Smooth muscle cell (in vitro differentiated cells): ENCODE measurements at regions not wholly inside any gene's neighbourhood (a gene's known extent, or its start where the extent isn't known, plus 50 kb on each side); places are given as distances from the start of the nearest gene placed in this dataset.
"Not testable (repeated sequence)": the region's sequence is repeated elsewhere in the genome, so short reads cannot be mapped to it uniquely, and the experiment has no call there.

ENCODE experiments used
- DNase-seq: peaks from one replicate; lab custom pipeline; 2025; ENCODE audit not compliant: unreplicated experiment; lab: John Stamatoyannopoulos, UW
- H2AFZ ChIP-seq: fragments of 200-600 bp; sonication (generic); 2 replicates; pipeline ENCODE4 v1.6.0; 2016; ENCODE audit warnings: antibody characterized with exemption, low read depth, mild to moderate bottlenecking
- H3F3A ChIP-seq: fragments of 200-600 bp; sonication (generic); 2 replicates; pipeline ENCODE4 v1.6.0; 2017; ENCODE audit warnings: antibody characterized with exemption, low read depth
- H3K27ac ChIP-seq: fragments of 200-600 bp; sonication (generic); 2 replicates; pipeline ENCODE4 v1.5.1; 2016; ENCODE audit warnings: low read depth, mild to moderate bottlenecking
- H3K27me3 ChIP-seq: fragments of 200-600 bp; sonication (generic); 2 replicates; pipeline ENCODE4 v1.6.1; 2016; ENCODE audit warnings: low read depth, mild to moderate bottlenecking
- H3K36me3 ChIP-seq: fragments of 200-600 bp; sonication (generic); 2 replicates; pipeline ENCODE4 v1.5.1; 2016; ENCODE audit warnings: low read depth
- H3K4me1 ChIP-seq: fragments of 200-600 bp; sonication (generic); 2 replicates; pipeline ENCODE4 v1.5.1; 2016; ENCODE audit warnings: low read depth
- H3K4me2 ChIP-seq: fragments of 200-600 bp; sonication (generic); 2 replicates; pipeline ENCODE4 v1.6.0; 2016; ENCODE audit warnings: mild to moderate bottlenecking
- H3K4me3 ChIP-seq: fragments of 200-600 bp; sonication (generic); 2 replicates; pipeline ENCODE4 v1.5.1; 2016; ENCODE audit warnings: mild to moderate bottlenecking
- H3K79me2 ChIP-seq: fragments of 200-600 bp; sonication (generic); 2 replicates; pipeline ENCODE4 v1.6.0; 2016; ENCODE audit warnings: low read depth, mild to moderate bottlenecking
- H3K9ac ChIP-seq: fragments of 200-600 bp; sonication (generic); 2 replicates; pipeline ENCODE4 v1.6.0; 2016; ENCODE audit warnings: low read depth
- H3K9me3 ChIP-seq: fragments of 200-600 bp; sonication (generic); replicated peaks from 2 replicates; pipeline ENCODE4 v1.5.1; 2016; ENCODE audit warnings: low read depth
- H4K20me1 ChIP-seq: fragments of 200-600 bp; sonication (generic); 2 replicates; pipeline ENCODE4 v1.6.0; 2016; ENCODE audit warnings: low read depth
- WGBS: methylation state at CpG from one replicate; pipeline ENCODE4 v1.1.7; 2016; ENCODE audit warnings: low lambda C conversion rate; 5-methylcytosine and 5-hydroxymethylcytosine counted together
- TF ChIP-seq, protein P1 (sequence below): fragments of 200-600 bp; sonication (generic); IDR thresholded peaks from 2 replicates; pipeline ENCODE4 v1.5.1; 2017; ENCODE audit warnings: borderline replicate concordance, mild to moderate bottlenecking, antibody characterized with exemption; ENCODE audit not compliant: insufficient read depth, poor library complexity, severe bottlenecking

DNA sequence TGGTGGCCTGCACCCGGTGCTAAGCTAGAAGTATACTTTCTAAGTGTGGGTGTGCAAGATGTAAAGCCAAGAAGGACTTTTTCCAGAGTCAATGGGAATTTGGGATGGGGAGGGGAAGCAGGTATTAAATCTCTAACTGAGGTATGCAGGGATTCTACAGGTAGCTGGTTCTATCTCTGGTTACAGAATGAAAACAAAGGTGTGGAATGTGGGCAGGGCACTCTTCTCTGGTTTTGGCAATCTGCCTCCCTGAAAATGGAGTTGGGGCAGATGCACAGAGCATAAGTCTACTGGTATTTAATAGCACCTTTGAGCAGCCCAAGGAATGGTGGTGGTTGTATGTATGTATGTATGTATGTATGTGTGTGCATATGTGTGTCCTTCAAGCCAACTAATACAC, 66.7 kb upstream of the PPP1R12A start:
- WGBS, result 85% methylated on average over 1 of the region's 1 CpG
- no peaks in the 10 kb centered on the region for H3K27me3 ChIP-seq

DNA sequence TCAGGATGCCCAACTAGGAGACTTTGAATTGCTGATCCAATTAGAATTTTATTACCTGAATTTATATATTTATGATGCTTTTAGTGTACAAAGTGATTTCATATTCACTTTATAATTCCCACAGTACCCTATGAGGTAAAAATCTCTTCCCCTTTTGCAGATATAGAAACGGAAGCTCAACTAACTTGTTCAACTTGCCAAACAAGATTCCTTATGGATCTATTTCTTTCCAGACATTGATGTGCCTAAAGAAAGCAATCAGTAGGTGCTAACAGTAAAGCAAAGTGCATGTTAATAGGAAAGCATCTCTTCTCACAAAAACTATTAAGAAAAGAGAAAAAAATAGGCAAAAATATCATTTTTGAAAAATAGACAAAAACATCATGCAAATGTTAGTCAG, 65.9 kb upstream of the PPP1R12A start:
- Histone ChIP-seq H3K4me1 (no peaks in the 10 kb centered on the region), H3K36me3 (no peaks in the 10 kb centered on the region), H3K79me2 (no peaks in the 10 kb centered on the region), H3F3A (no peaks in the 10 kb centered on the region), H4K20me1 (no peaks in the 10 kb centered on the region), H3K9ac (no peak overlapping the region), H3K4me2 (no peak overlapping the region), H3K27me3 (no peaks in the 10 kb centered on the region), H3K27ac (no peak overlapping the region), H2AFZ (no peak overlapping the region), H3K4me3 (no peak overlapping the region), H3K9me3 (no peaks in the 10 kb centered on the region)
- TF ChIP-seq, protein P1, sequence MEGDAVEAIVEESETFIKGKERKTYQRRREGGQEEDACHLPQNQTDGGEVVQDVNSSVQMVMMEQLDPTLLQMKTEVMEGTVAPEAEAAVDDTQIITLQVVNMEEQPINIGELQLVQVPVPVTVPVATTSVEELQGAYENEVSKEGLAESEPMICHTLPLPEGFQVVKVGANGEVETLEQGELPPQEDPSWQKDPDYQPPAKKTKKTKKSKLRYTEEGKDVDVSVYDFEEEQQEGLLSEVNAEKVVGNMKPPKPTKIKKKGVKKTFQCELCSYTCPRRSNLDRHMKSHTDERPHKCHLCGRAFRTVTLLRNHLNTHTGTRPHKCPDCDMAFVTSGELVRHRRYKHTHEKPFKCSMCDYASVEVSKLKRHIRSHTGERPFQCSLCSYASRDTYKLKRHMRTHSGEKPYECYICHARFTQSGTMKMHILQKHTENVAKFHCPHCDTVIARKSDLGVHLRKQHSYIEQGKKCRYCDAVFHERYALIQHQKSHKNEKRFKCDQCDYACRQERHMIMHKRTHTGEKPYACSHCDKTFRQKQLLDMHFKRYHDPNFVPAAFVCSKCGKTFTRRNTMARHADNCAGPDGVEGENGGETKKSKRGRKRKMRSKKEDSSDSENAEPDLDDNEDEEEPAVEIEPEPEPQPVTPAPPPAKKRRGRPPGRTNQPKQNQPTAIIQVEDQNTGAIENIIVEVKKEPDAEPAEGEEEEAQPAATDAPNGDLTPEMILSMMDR, result no peak
- no peak for DNase-seq
- WGBS, result 0% methylated on average over 1 of the region's 1 CpG

More for the DNA sequence above, 66.7 kb upstream of the PPP1R12A start:
- Histone ChIP-seq H3K4me3 (no peak overlapping the region), H3K79me2 (no peaks in the 10 kb centered on the region), H3K4me1 (no peaks in the 10 kb centered on the region), H3K9ac (no peak overlapping the region), H2AFZ (no peak overlapping the region), H3K9me3 (no peaks in the 10 kb centered on the region), H3K4me2 (no peak overlapping the region), H3K36me3 (no peaks in the 10 kb centered on the region), H3K27ac (no peak overlapping the region), H3F3A (no peaks in the 10 kb centered on the region), H4K20me1 (no peaks in the 10 kb centered on the region)
- TF ChIP-seq, protein P1, result no peak
- no peak for DNase-seq

DNA sequence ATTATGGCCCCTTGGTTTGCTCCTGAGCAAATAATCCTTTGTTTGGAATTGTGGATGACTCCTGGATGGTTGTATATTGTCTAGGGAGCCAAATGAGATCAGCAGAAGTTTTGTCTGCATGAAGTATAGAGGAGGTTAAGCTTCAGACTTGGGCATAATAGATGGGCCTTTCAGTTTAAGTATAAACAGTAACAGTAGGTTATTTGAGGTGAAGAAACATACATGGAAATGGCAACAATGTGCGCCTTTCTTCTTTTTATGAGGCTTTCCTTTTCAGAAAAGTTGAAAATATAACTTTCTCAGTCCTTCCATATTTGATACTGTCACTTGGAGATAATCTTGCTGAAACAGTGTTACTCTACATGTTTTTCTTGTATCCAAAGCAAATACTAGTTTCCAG, 63.7 kb upstream of the PPP1R12A start:
- peak overlapping the region; percentile 23 for H2AFZ ChIP-seq
- no peak overlapping the region for H3K9ac ChIP-seq
- no peaks in the 10 kb centered on the region for H3K4me1 ChIP-seq
- no peak overlapping the region for H3K27ac ChIP-seq
- TF ChIP-seq, protein P1, result no peak
- no peaks in the 10 kb centered on the region for H4K20me1 ChIP-seq
- H3K4me3 ChIP-seq, result no peak overlapping the region
- H3K36me3 ChIP-seq, result no peaks in the 10 kb centered on the region
- H3K27me3 ChIP-seq, result no peaks in the 10 kb centered on the region
- 100% methylated on average over 1 of the region's 1 CpG for WGBS
- H3K4me2 ChIP-seq, result no peak overlapping the region
- H3K9me3 ChIP-seq, result no peaks in the 10 kb centered on the region
- DNase-seq, result no peak
- no peaks in the 10 kb centered on the region for H3K79me2 ChIP-seq
- no peaks in the 10 kb centered on the region for H3F3A ChIP-seq

DNA sequence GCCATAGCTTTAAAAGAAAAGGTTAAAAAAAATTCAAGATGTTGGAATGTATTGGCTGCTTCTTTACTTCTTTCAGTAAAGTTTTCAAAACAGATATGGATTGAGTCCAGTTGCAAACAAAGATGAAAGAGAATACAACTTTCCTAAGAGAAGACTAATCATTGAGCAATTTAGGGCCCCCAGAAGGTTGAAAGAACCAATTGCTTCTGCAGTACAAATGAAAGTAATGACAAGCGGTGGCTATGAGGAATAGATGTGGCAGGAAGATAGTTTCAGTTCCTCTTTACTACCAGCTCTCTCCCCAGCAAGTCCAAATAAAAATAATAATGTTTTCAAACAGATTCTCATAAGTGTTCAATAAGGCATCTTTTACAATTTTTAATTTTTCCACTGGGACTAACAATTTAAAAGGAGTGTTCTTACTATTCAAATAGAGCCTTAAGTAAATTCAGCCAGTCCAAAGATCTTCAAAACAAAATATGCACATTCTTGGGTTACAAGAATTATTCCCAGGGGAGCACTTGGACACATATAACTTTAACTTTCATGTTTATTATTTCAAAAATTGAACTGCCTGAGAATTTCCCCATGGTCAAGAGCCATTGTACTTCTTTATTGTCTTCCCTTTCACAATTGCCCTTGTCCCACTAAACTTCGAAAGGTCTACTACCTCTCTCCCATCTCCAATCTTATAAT, 62.3 kb upstream of the PPP1R12A start:
- TF ChIP-seq, protein P1, result no peak
- Histone ChIP-seq H3K36me3 (no peaks in the 10 kb centered on the region), H3K4me2 (no peak overlapping the region), H3K79me2 (no peaks in the 10 kb centered on the region), H3K4me1 (no peaks in the 10 kb centered on the region), H3K4me3 (no peak overlapping the region), H3K27ac (no peak overlapping the region), H4K20me1 (no peaks in the 10 kb centered on the region), H2AFZ (no peak overlapping the region), H3K27me3 (no peaks in the 10 kb centered on the region), H3F3A (no peaks in the 10 kb centered on the region), H3K9me3 (no peaks in the 10 kb centered on the region), H3K9ac (no peak overlapping the region)
- DNase-seq, result no peak
- 91% methylated on average over 2 of the region's 2 CpGs for WGBS

DNA sequence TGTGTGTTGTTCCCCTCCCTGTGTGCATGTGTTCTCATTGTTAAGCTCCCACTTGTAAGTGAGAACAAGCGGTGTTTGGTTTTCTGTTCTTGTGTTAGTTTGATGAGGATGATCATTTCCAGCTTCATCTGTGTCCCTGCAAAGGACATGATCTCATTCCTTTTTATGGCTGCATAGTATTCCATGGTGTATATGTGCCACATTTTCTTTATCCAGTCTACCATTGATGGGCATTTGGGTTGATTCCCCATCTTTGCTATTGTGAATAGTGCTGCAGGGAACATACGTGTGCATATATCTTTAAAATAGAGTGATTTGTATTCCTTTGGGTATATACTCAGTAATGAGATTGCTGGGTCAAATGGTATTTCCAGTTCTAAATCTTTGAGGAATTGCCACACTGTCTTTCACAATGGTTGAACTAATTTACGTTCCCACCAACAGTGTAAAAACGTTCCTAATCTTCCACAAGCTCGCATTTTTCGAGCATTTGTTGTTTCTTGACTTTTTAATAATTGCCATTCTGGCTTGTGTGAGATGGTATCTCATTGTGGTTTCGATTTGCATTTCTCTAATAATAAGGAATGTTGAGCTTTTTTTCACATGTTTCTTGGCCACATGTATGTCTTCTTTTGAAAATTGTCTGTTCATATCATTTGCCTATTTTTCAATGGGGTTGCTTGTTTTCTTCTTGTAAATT, 60.6 kb upstream of the PPP1R12A start:
- DNase-seq, result not testable (repeated sequence)
- 89% methylated on average over 7 of the region's 7 CpGs for WGBS

More for the DNA sequence above, 60.6 kb upstream of the PPP1R12A start:
- not testable (repeated sequence) for H3K36me3 ChIP-seq, H3F3A ChIP-seq, H3K4me1 ChIP-seq, H2AFZ ChIP-seq, H3K9ac ChIP-seq, H3K4me2 ChIP-seq, H3K27ac ChIP-seq, H3K4me3 ChIP-seq, H3K27me3 ChIP-seq, H4K20me1 ChIP-seq, H3K9me3 ChIP-seq, H3K79me2 ChIP-seq
